ENCODE measurements at regions not wholly inside any gene's neighbourhood (a gene's known extent, or its start where the extent isn't known, plus 50 kb on each side); places are given as distances from the start of the nearest gene placed in this dataset.

DNA sequence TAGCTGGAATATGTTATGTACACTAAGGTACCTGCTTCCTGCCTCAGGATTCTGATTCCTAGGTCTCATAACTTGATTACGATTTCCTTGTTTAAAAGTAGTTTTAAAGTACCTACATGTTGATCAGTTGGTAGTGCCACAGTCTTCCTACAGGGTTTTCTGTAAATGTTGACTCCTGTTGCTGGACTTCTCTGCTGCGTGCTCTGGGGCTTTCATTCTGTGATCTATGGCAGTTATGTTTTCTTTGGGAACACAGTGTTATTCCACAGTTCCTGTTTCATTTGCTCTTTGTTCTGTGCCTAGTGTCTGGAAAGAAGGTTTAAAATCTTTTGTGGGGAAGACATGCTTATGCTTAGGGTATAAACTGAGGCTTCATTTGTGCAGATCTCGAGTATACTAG, 343.5 kb downstream of the PLK2 start:
- no peak for TF ChIP-seq GATA2 (IDR thresholded peaks at IDR 0.05; ENCODE audit: low read depth, low read length)
- TF ChIP-seq GATA3 (IDR thresholded peaks at IDR 0.05; ENCODE audit: low read depth, low read length): no peak
